ENCODE measurements at regions not wholly inside any gene's neighbourhood (a gene's known extent, or its start where the extent isn't known, plus 50 kb on each side); places are given as distances from the start of the nearest gene placed in this dataset.
"Not testable (repeated sequence)": the region's sequence is repeated elsewhere in the genome, so short reads cannot be mapped to it uniquely, and the experiment has no call there.

DNA sequence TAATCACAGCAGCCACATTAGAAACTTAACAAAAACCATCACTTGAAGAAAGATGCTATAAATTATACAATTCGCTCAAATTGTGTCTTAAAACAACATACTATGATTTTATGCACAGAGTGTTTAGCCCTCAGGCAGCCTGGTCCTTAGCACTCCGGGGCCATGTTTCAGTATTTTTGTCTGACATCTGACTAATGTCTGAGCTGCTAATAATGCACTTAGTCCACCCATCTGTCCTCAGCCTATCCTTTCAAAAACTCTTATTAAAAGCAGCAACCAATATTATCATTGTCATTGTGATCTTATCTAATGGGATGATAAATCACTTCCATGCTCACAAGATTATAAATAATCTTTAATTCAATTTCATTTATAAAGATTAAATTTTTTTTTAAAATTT lies 602.7 kb upstream of the FOXG1 start:
- Histone ChIP-seq H3K4me1 (ENCODE audit: control insufficient read depth, low read length) (no peaks in the 10 kb centered on the region), H3K4me3 (ENCODE audit: low read length) (no peak overlapping the region), H3K4me2 (ENCODE audit: low read length) (no peak overlapping the region), H3K79me2 (ENCODE audit: control insufficient read depth, low read length) (no peaks in the 10 kb centered on the region), H3K36me3 (ENCODE audit: control insufficient read depth, low read length) (no peaks in the 10 kb centered on the region), H3K27me3 (ENCODE audit: control insufficient read depth, low read length) (no peaks in the 10 kb centered on the region), H3F3A (ENCODE audit: control insufficient read depth, insufficient read depth) (no peaks in the 10 kb centered on the region), H4K20me1 (ENCODE audit: control insufficient read depth, insufficient read depth, low read depth, low read length) (no peaks in the 10 kb centered on the region), H3K27ac (ENCODE audit: low read depth, low read length) (no peak overlapping the region), H3K9me2 (replicated peaks; ENCODE audit: control insufficient read depth, low read length) (no peaks in the 10 kb centered on the region), H3K9me3 (ENCODE audit: control insufficient read depth, insufficient read depth, low read length) (peaks cover 3% of the 10 kb centered on the region; the same call in 1 of the 2 replicates)
- TF ChIP-seq, protein P1, sequence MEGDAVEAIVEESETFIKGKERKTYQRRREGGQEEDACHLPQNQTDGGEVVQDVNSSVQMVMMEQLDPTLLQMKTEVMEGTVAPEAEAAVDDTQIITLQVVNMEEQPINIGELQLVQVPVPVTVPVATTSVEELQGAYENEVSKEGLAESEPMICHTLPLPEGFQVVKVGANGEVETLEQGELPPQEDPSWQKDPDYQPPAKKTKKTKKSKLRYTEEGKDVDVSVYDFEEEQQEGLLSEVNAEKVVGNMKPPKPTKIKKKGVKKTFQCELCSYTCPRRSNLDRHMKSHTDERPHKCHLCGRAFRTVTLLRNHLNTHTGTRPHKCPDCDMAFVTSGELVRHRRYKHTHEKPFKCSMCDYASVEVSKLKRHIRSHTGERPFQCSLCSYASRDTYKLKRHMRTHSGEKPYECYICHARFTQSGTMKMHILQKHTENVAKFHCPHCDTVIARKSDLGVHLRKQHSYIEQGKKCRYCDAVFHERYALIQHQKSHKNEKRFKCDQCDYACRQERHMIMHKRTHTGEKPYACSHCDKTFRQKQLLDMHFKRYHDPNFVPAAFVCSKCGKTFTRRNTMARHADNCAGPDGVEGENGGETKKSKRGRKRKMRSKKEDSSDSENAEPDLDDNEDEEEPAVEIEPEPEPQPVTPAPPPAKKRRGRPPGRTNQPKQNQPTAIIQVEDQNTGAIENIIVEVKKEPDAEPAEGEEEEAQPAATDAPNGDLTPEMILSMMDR (IDR thresholded peaks at IDR 0.05; ENCODE audit: low read depth, low read length, poor library complexity, severe bottlenecking): no peak
- TF ChIP-seq EZH2phosphoT487 (IDR thresholded peaks at IDR 0.05; ENCODE audit: borderline replicate concordance, low read length): no peak

DNA sequence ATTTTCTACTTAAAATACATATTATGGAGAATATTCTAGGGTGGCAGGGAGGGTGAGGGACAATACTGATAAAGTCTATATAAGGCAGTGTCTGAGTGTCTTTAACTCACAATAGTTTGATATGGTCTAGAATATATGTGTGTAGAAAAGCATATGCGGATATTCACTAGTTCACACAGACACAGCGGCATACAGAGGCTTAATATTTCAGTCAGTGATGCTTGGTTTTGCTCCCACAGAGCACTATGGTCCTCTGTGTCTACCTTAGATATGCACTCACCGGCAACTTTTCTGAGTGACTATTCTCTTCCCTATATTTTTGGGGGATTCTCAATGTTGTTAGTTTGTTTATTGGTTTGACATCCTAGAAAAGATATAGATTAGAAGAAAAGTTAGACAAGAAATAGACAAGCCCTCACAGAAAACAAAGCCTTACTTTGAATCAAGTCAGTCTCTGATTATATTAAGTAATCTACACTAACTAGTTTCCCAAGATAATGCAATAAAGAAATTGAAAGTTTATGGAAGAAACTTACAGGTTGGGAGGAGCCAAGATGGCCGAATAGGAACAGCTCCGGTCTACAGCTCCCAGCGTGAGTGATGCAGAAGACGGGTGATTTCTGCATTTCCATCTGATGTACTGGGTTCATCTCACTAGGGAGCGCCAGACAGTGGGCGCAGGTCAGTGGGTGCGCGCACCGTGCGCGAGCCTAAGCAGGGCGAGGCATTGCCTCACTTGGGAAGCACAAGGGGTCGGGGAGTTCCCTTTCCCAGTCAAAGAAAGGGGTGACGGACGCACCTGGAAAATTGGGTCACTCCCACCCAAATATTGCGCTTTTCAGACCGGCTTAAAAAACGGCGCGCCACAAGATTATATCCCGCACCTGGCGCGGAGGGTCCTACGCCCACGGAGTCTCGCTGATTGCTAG lies 578.4 kb upstream of the FOXG1 start:
- not testable (repeated sequence) for H3K4me2 ChIP-seq (ENCODE audit: low read length); H3K36me3 ChIP-seq (ENCODE audit: control insufficient read depth, low read length); H3K79me2 ChIP-seq (ENCODE audit: control insufficient read depth, low read length); H3K4me3 ChIP-seq (ENCODE audit: low read length); H3F3A ChIP-seq (ENCODE audit: control insufficient read depth, insufficient read depth); H3K9me3 ChIP-seq (ENCODE audit: control insufficient read depth, insufficient read depth, low read length); H4K20me1 ChIP-seq (ENCODE audit: control insufficient read depth, insufficient read depth, low read depth, low read length); H3K27ac ChIP-seq (ENCODE audit: low read depth, low read length); H3K27me3 ChIP-seq (ENCODE audit: control insufficient read depth, low read length); H3K4me1 ChIP-seq (ENCODE audit: control insufficient read depth, low read length); H3K9me2 ChIP-seq (replicated peaks; ENCODE audit: control insufficient read depth, low read length)

DNA sequence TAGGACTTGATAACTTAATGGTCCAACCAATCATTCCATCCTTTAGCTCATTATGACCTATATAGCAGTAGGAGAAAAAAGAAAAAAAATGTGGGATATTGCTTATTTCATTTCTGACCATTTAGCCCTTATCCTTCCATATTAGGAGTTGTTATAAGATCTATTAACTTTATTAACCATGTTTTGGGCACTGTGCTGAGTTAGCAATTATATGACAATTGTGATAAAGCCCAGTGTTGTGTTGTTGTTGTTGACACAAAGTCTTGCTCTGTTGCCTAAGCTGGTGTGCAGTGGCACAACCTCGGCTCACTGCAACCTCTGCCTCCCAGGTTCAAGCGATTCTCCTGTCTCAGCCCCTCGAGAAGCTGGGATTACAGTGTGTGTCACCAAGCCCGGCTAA lies 569.7 kb upstream of the FOXG1 start:
- Histone ChIP-seq H3K36me3 (ENCODE audit: control insufficient read depth, low read length) (no peaks in the 10 kb centered on the region), H3K27me3 (ENCODE audit: control insufficient read depth, low read length) (no peaks in the 10 kb centered on the region), H3F3A (ENCODE audit: control insufficient read depth, insufficient read depth) (no peaks in the 10 kb centered on the region), H3K4me1 (ENCODE audit: control insufficient read depth, low read length) (no peaks in the 10 kb centered on the region), H3K79me2 (ENCODE audit: control insufficient read depth, low read length) (no peaks in the 10 kb centered on the region), H3K9me2 (replicated peaks; ENCODE audit: control insufficient read depth, low read length) (no peaks in the 10 kb centered on the region), H3K4me3 (ENCODE audit: low read length) (no peak overlapping the region), H4K20me1 (ENCODE audit: control insufficient read depth, insufficient read depth, low read depth, low read length) (no peaks in the 10 kb centered on the region), H3K27ac (ENCODE audit: low read depth, low read length) (no peak overlapping the region), H3K9me3 (ENCODE audit: control insufficient read depth, insufficient read depth, low read length) (no peaks in the 10 kb centered on the region), H3K4me2 (ENCODE audit: low read length) (no peak overlapping the region)
- TF ChIP-seq, protein P1 (IDR thresholded peaks at IDR 0.05; ENCODE audit: low read depth, low read length, poor library complexity, severe bottlenecking): no peak
- no peak for TF ChIP-seq EZH2phosphoT487 (IDR thresholded peaks at IDR 0.05; ENCODE audit: borderline replicate concordance, low read length)

DNA sequence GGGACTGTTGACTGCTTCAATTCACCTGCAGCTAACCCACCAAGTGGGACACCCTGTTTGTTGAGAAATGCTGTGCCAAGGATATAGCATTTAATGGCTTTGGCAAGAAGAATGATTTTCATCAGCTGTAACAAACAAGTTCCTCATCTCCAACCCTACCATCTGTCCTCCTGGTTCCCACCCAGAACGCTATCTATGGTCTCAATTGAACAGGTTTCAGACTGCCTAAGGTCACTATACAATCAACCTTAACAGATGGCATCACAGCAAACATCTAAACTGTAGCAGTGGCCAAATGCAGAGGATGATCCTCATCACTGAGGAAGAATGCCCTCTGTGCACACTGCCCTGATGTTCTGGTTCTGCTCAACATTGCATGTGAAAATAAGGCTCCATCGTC lies 546.2 kb upstream of the FOXG1 start:
- Histone ChIP-seq H3K9me3 (ENCODE audit: control insufficient read depth, insufficient read depth, low read length) (peaks cover 12% of the 10 kb centered on the region; the same call in 1 of the 2 replicates), H3K4me1 (ENCODE audit: control insufficient read depth, low read length) (no peaks in the 10 kb centered on the region), H3K4me3 (ENCODE audit: low read length) (no peak overlapping the region), H3K4me2 (ENCODE audit: low read length) (no peak overlapping the region), H3K27me3 (ENCODE audit: control insufficient read depth, low read length) (no peaks in the 10 kb centered on the region), H4K20me1 (ENCODE audit: control insufficient read depth, insufficient read depth, low read depth, low read length) (no peaks in the 10 kb centered on the region), H3K9me2 (replicated peaks; ENCODE audit: control insufficient read depth, low read length) (no peaks in the 10 kb centered on the region), H3K36me3 (ENCODE audit: control insufficient read depth, low read length) (no peaks in the 10 kb centered on the region), H3K79me2 (ENCODE audit: control insufficient read depth, low read length) (no peaks in the 10 kb centered on the region), H3K27ac (ENCODE audit: low read depth, low read length) (no peak overlapping the region), H3F3A (ENCODE audit: control insufficient read depth, insufficient read depth) (no peaks in the 10 kb centered on the region)
- no peak for TF ChIP-seq EZH2phosphoT487 (IDR thresholded peaks at IDR 0.05; ENCODE audit: borderline replicate concordance, low read length)
- TF ChIP-seq, protein P1 (IDR thresholded peaks at IDR 0.05; ENCODE audit: low read depth, low read length, poor library complexity, severe bottlenecking): no peak

Data from DOHH2 (cell line).